SH-SY5Y (cell line): ENCODE measurements at regions not wholly inside any gene's neighbourhood (a gene's known extent, or its start where the extent isn't known, plus 50 kb on each side); places are given as distances from the start of the nearest gene placed in this dataset.

Source experiments
- GATA2 ChIP-seq: IDR thresholded peaks from 2 replicates; pipeline ENCODE4 v1.6.1; 2011; ENCODE audit warnings: mild to moderate bottlenecking, low read depth, low read length
- GATA3 ChIP-seq: IDR thresholded peaks from 2 replicates; pipeline ENCODE4 v1.6.1; 2011; ENCODE audit warnings: low read depth, mild to moderate bottlenecking, low read length, moderate library complexity

DNA sequence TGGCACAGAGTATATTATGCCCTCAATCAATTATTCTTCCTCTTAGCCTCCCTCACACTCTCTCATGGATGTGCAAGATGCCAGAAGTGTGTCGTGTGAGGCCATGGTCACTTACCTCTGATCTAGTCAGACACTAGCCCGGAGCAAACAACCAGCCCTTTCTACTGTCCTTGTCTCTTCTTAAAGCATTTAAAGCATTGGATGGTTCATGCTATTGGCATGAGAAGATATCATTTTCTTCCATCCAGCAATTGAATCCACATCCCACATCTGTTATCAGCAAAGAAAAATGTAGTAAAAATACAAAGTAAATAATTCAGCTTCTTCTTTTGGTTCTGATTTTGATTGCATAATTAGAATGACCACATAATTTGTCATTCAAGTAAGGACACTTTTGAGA, 267.2 kb upstream of the ACO1 start:
- TF ChIP-seq GATA2 (no peak), GATA3 (no peak)
